SK-N-MC (cell line): ENCODE measurements at regions not wholly inside any gene's neighbourhood (a gene's known extent, or its start where the extent isn't known, plus 50 kb on each side); places are given as distances from the start of the nearest gene placed in this dataset.

Experiments
- EZH2 ChIP-seq: fragments of 200-600 bp; sonication (generic); IDR thresholded peaks from one replicate; pipeline ENCODE4 v1.6.1; 2017; ENCODE audit warnings: antibody characterized with exemption
- FOXP2 ChIP-seq: optimal IDR thresholded peaks from 2 replicates; pipeline ENCODE3; 2011; ENCODE audit warnings: mild to moderate bottlenecking, moderate library complexity; ENCODE audit not compliant: insufficient read depth; ENCODE audit errors: extremely low read length, control extremely low read depth
- POLR2AphosphoS5 ChIP-seq: IDR thresholded peaks from 2 replicates; pipeline ENCODE4 v1.6.1; 2012; ENCODE audit warnings: mild to moderate bottlenecking, low read depth, low read length, borderline replicate concordance

DNA sequence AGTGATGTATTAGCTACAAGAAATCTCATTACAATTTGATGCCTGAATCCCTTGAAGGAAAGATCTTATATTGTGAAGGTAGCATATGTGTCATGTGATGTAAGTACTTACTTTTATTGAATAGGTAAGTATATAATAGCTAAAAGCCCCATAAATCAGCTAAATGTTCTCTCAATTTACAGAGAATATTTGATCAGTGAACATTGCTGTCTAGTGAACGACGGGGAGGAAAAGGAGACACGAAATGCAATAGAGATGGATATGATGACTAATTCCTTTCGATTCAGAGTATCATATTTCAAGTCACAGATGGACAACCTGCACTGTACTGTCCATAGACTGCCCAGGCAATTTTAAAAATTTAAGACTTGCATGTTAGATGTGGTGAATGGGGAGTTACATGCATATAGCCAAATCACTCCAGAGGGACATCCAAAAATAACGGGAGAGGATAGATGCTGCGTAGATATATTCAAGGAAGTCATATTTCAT, 462.1 kb upstream of the CDIN1 start:
- TF ChIP-seq FOXP2 (no peak), EZH2 (no peak), POLR2AphosphoS5 (no peak)
